ENCODE measurements at regions not wholly inside any gene's neighbourhood (a gene's known extent, or its start where the extent isn't known, plus 50 kb on each side); places are given as distances from the start of the nearest gene placed in this dataset.

GRCh38 chr9:7980691-7981289 is 181.2 kb upstream of the DMAC1 start:
- TF ChIP-seq POLR2A (IDR thresholded peaks at IDR 0.05) (no peak), CTCF (IDR thresholded peaks at IDR 0.05) (no peak)

Measured in body of pancreas (tissue), 4 donors.